Mesendoderm (in vitro differentiated cells): ENCODE measurements at regions not wholly inside any gene's neighbourhood (a gene's known extent, or its start where the extent isn't known, plus 50 kb on each side); places are given as distances from the start of the nearest gene placed in this dataset.

Source experiments
- DNase-seq: peaks from one replicate; pipeline ENCODE4 v3.0.0; 2013
- H2AK5ac ChIP-seq: 2 replicates; pipeline ENCODE4 v1.6.1; 2013; ENCODE audit warnings: low read length, inconsistent platforms
- H2BK120ac ChIP-seq: 2 replicates; pipeline ENCODE4 v1.6.1; 2013; ENCODE audit warnings: low read depth, mild to moderate bottlenecking, low read length, moderate library complexity, mixed read lengths
- H2BK15ac ChIP-seq: replicated peaks from 2 replicates; pipeline ENCODE4 v1.6.1; 2013; ENCODE audit warnings: low read depth, mild to moderate bottlenecking, moderate library complexity
- H2BK5ac ChIP-seq: 2 replicates; pipeline ENCODE4 v1.6.1; 2013; ENCODE audit warnings: low read length, inconsistent platforms
- H3K18ac ChIP-seq: 2 replicates; pipeline ENCODE4 v1.6.1; 2013; ENCODE audit warnings: mild to moderate bottlenecking, low read length, mixed read lengths
- H3K23ac ChIP-seq: one replicate; pipeline ENCODE4 v1.6.1; 2013; ENCODE audit warnings: low read length
- H3K27ac ChIP-seq: 2 replicates; pipeline ENCODE4 v1.5.1; 2013; ENCODE audit warnings: low read depth, mild to moderate bottlenecking, inconsistent platforms, low read length, moderate library complexity
- H3K27me3 ChIP-seq: 2 replicates; pipeline ENCODE4 v1.6.1; 2013; ENCODE audit warnings: low read length, control low read depth, mild to moderate bottlenecking, inconsistent platforms; ENCODE audit not compliant: insufficient read depth, poor library complexity
- H3K36me3 ChIP-seq: 2 replicates; pipeline ENCODE4 v1.6.1; 2013; ENCODE audit warnings: low read length, inconsistent platforms; ENCODE audit not compliant: control insufficient read depth, insufficient read depth
- H3K4ac ChIP-seq: one replicate; pipeline ENCODE4 v1.6.1; 2013; ENCODE audit warnings: low read depth, mild to moderate bottlenecking, low read length, moderate library complexity
- H3K4me1 ChIP-seq: 2 replicates; pipeline ENCODE4 v1.6.1; 2013; ENCODE audit warnings: low read depth, low read length, inconsistent platforms; ENCODE audit not compliant: control insufficient read depth
- H3K4me2 ChIP-seq: 2 replicates; pipeline ENCODE4 v1.6.1; 2013; ENCODE audit warnings: low read length
- H3K4me3 ChIP-seq: 2 replicates; pipeline ENCODE4 v1.5.1; 2013; ENCODE audit warnings: mild to moderate bottlenecking, low read length
- H3K56ac ChIP-seq: one replicate; pipeline ENCODE4 v1.6.1; 2013; ENCODE audit warnings: low read length
- H3K79me1 ChIP-seq: 2 replicates; pipeline ENCODE4 v1.6.1; 2013; ENCODE audit warnings: low read length, inconsistent platforms
- H3K79me2 ChIP-seq: 2 replicates; pipeline ENCODE4 v1.6.1; 2013; ENCODE audit warnings: mild to moderate bottlenecking, low read length; ENCODE audit not compliant: control insufficient read depth, insufficient read depth
- H3K9ac ChIP-seq: 2 replicates; pipeline ENCODE4 v1.6.1; 2013; ENCODE audit warnings: low read length, inconsistent platforms
- H4K5ac ChIP-seq: one replicate; pipeline ENCODE4 v1.6.1; 2013; ENCODE audit warnings: low read length
- H4K8ac ChIP-seq: one replicate; pipeline ENCODE4 v1.6.1; 2013; ENCODE audit warnings: low read depth, mild to moderate bottlenecking, control low read depth, low read length, moderate library complexity
- WGBS: extraction: QIAGEN DNeasy Blood & Tissue Kit; methylation state at CpG from one replicate; pipeline ENCODE4 v1.1.7; 2013; ENCODE audit warnings: low lambda C conversion rate, missing lambda C conversion rate; ENCODE audit not compliant: insufficient coverage; ENCODE audit errors: extremely low coverage; 5-methylcytosine and 5-hydroxymethylcytosine counted together

DNA sequence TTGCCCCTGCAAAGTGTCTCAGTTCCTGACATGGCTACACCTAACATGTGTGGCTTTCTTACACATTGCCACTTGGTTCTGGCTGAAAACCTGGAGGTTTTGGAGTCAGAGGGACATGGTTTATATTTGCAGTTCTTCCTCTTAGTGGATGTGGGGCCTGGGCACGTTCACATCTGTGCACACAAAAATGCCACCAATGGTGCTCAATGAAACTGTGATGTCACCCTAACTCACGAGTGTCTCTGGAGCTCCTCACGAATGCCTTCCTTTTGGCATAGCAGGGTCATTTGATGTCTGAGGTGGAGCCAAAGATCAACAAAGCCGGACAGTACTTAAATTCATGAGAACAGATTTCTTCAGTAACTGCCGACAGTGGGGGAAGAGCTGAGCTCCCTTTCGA is 231.7 kb upstream of the HS6ST1 start:
- Histone ChIP-seq H3K4me1 (peaks cover 2% of the 10 kb centered on the region), H3K27ac (no peak overlapping the region), H4K5ac (no peak overlapping the region), H3K9ac (no peak overlapping the region), H3K56ac (no peak overlapping the region), H2BK5ac (no peak overlapping the region), H3K79me1 (no peaks in the 10 kb centered on the region), H3K4me2 (no peak overlapping the region), H3K27me3 (no peaks in the 10 kb centered on the region), H3K79me2 (no peaks in the 10 kb centered on the region), H3K18ac (no peak overlapping the region), H4K8ac (no peak overlapping the region), H2BK120ac (no peak overlapping the region), H2BK15ac (no peak overlapping the region), H3K4ac (no peak overlapping the region), H2AK5ac (no peak overlapping the region), H3K36me3 (no peaks in the 10 kb centered on the region), H3K4me3 (no peak overlapping the region), H3K23ac (no peak overlapping the region)
- DNase-seq, result no peak
- no CpG with 5 or more reads among the region's 6 CpGs for WGBS

DNA sequence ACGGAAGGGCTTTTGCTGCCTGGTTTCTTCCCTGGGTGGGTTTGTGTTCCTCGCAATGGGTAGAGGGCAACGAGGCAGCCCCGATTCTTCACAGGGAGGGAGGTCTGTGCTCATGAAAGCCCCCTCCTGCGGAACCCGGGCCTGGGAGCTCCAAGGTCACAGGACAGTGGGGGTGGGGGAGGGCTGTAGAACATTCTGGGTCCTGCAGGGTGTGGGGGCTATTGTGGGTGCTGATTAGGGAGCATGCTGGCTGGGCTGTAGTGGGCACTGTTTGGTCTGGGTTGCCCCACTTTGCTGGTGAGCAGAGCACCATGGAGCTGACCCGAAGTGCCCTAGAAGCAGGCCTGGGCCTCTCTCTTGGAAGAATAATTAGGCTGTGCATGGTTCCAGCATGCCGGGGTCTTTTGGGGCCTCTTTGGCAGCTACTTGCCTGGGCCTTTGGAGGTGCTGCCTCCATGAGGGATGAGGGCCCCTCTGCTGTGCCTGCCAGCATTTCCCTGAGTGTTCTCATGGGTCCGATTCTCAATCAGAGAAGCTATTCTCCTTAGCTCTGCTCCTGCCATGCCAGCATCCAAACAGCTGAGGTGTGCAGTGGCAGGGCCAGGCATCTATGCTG is 232.2 kb upstream of the HS6ST1 start:
- H3K23ac ChIP-seq, result no peak overlapping the region
- no peak overlapping the region for H2BK5ac ChIP-seq
- DNase-seq, result no peak
- H3K4me2 ChIP-seq, result no peak overlapping the region
- no peak overlapping the region for H2BK120ac ChIP-seq
- no peak overlapping the region for H3K56ac ChIP-seq
- no peak overlapping the region for H3K18ac ChIP-seq
- H3K36me3 ChIP-seq, result no peaks in the 10 kb centered on the region
- H3K27me3 ChIP-seq, result no peaks in the 10 kb centered on the region
- H3K4me1 ChIP-seq, result peaks cover 2% of the 10 kb centered on the region
- H3K4me3 ChIP-seq, result no peak overlapping the region
- no peak overlapping the region for H3K27ac ChIP-seq
- no peak overlapping the region for H2BK15ac ChIP-seq
- no peak overlapping the region for H2AK5ac ChIP-seq
- no peaks in the 10 kb centered on the region for H3K79me1 ChIP-seq
- H4K8ac ChIP-seq, result no peak overlapping the region
- no peak overlapping the region for H3K9ac ChIP-seq
- H4K5ac ChIP-seq, result no peak overlapping the region
- no CpG with 5 or more reads among the region's 9 CpGs for WGBS
- H3K4ac ChIP-seq, result no peak overlapping the region
- no peaks in the 10 kb centered on the region for H3K79me2 ChIP-seq

DNA sequence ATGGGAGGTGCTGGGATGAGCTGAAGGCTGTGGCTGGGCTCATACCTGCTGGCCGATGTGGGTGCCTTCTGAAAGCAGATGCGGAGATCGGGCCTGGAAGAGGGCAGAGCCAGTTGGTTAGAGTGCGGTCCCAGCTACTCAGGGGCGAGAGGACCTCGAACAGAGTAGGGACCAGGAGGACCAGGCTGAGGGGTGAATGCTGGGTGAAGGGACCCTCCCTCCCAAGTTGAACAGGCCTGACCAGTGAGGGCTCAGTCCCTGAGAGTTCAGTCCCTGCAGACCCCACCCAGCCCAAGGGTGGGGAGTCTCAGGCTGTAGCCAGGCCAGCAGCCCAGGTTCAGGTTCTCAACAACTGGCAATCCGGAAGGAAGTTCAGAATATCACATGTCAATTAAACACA is 232.8 kb upstream of the HS6ST1 start:
- Histone ChIP-seq H3K23ac (no peak overlapping the region), H3K56ac (no peak overlapping the region), H3K27ac (no peak overlapping the region), H3K9ac (no peak overlapping the region), H2BK5ac (no peak overlapping the region), H4K8ac (no peak overlapping the region), H3K18ac (no peak overlapping the region), H4K5ac (no peak overlapping the region), H2BK15ac (no peak overlapping the region), H2BK120ac (no peak overlapping the region), H3K79me1 (no peaks in the 10 kb centered on the region), H3K4ac (no peak overlapping the region), H3K36me3 (no peaks in the 10 kb centered on the region), H3K4me1 (peaks cover 2% of the 10 kb centered on the region), H2AK5ac (no peak overlapping the region), H3K27me3 (no peaks in the 10 kb centered on the region), H3K4me3 (no peak overlapping the region), H3K4me2 (no peak overlapping the region), H3K79me2 (no peaks in the 10 kb centered on the region)
- WGBS, result no CpG with 5 or more reads among the region's 7 CpGs
- DNase-seq, result no peak

DNA sequence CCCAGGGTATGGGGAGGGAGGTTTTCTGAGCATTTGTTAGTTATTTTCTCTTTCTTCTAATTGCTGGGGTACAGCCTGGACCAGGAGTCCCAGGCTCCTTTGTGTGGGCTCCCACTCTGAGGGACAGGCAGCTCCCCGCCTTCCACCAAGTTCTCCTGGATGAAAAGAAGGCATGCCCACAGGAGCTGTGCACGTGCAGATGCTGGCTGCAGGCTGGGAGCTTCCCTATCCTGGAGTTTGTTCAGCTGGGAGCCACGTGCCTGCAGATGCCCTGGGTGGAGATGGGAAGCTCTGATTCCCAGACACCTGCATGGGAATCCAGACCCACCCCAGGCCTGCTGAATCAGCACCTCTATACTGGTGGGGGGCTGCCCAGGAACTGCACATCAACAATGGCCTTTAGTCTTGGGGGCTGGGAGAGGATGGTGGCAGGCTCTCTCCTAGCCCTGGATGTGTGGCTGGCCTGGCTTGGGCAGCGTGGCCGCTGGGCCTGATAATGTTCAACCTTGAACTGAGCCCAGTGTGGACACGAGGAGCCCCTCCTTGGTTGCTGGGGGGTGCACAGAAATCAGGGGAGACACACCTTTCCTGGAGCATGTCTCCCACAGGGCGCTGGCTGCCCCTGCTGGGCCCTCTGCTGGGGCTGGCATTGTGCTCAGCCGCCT is 233.6 kb upstream of the HS6ST1 start:
- H3K79me1 ChIP-seq, result no peaks in the 10 kb centered on the region
- no peak overlapping the region for H3K23ac ChIP-seq
- DNase-seq, result no peak
- no CpG with 5 or more reads among the region's 8 CpGs for WGBS
- H2BK15ac ChIP-seq, result no peak overlapping the region
- H3K4ac ChIP-seq, result no peak overlapping the region
- no peak overlapping the region for H3K27ac ChIP-seq
- H2AK5ac ChIP-seq, result no peak overlapping the region
- H3K9ac ChIP-seq, result no peak overlapping the region
- H3K18ac ChIP-seq, result no peak overlapping the region
- no peak overlapping the region for H4K5ac ChIP-seq
- H3K56ac ChIP-seq, result no peak overlapping the region
- H3K36me3 ChIP-seq, result no peaks in the 10 kb centered on the region
- no peak overlapping the region for H3K4me3 ChIP-seq
- H3K4me2 ChIP-seq, result no peak overlapping the region
- H4K8ac ChIP-seq, result no peak overlapping the region
- H2BK5ac ChIP-seq, result no peak overlapping the region
- H3K79me2 ChIP-seq, result no peaks in the 10 kb centered on the region
- no peaks in the 10 kb centered on the region for H3K27me3 ChIP-seq
- H2BK120ac ChIP-seq, result no peak overlapping the region
- H3K4me1 ChIP-seq, result peaks cover 2% of the 10 kb centered on the region

DNA sequence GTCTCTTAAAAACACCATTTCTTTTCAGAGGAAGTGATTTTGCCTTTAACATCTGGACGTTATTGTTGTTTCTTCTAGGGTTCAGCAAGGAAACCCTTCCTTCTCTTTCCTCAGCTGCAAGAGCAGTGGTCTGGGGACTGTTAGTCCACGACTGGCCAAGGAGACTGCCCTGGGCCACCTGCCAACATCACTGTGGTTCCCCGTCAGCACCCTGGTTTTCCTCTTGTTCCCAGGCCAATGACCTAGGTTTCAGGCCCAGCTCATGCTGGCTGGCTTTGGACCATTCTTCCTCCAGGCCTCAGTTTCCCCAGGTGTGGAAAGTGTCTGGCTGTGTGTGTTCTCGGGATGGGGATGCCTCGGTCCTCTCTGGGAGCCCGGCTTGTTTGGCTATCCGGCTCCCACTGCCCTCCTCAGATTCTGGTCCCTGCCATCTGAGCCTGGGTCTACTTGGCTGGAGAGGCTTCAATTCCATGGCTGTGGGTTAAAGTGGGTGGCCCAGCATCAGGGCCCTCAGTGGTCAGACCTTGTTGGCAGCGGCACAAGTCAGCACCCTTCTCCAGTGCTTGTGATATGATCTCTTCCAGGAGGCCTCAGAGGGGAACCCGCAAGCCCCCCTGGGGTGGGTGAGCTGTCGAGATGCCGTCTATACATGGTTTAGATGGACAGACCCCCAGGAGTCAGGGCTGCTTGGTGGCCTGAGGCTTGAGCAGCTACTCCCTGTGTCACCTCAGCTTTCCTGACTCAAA is 234.3 kb upstream of the HS6ST1 start:
- Histone ChIP-seq H3K4me2 (no peak overlapping the region), H3K27me3 (no peaks in the 10 kb centered on the region), H3K9ac (no peak overlapping the region), H3K27ac (no peak overlapping the region), H2BK120ac (no peak overlapping the region), H3K56ac (no peak overlapping the region), H3K18ac (no peak overlapping the region), H2AK5ac (no peak overlapping the region), H3K36me3 (no peaks in the 10 kb centered on the region), H3K79me1 (no peaks in the 10 kb centered on the region), H3K79me2 (no peaks in the 10 kb centered on the region), H2BK5ac (no peak overlapping the region), H3K4me3 (no peak overlapping the region), H2BK15ac (no peak overlapping the region), H3K4ac (no peak overlapping the region), H4K8ac (no peak overlapping the region), H3K4me1 (no peaks in the 10 kb centered on the region), H3K23ac (no peak overlapping the region), H4K5ac (no peak overlapping the region)
- WGBS, result no CpG with 5 or more reads among the region's 11 CpGs
- no peak for DNase-seq
